GM19372 (cell line): ENCODE measurements at regions not wholly inside any gene's neighbourhood (a gene's known extent, or its start where the extent isn't known, plus 50 kb on each side); places are given as distances from the start of the nearest gene placed in this dataset.
"Not testable (repeated sequence)": the region's sequence is repeated elsewhere in the genome, so short reads cannot be mapped to it uniquely, and the experiment has no call there.

Experiments used
- ATAC-seq: cut with Tn5 transposase; IDR thresholded peaks from one replicate; pipeline ENCODE4 v1.9.1; 2021; ENCODE audit warnings: mild to moderate bottlenecking, low read depth, moderate library complexity; ENCODE audit not compliant: unreplicated experiment

DNA sequence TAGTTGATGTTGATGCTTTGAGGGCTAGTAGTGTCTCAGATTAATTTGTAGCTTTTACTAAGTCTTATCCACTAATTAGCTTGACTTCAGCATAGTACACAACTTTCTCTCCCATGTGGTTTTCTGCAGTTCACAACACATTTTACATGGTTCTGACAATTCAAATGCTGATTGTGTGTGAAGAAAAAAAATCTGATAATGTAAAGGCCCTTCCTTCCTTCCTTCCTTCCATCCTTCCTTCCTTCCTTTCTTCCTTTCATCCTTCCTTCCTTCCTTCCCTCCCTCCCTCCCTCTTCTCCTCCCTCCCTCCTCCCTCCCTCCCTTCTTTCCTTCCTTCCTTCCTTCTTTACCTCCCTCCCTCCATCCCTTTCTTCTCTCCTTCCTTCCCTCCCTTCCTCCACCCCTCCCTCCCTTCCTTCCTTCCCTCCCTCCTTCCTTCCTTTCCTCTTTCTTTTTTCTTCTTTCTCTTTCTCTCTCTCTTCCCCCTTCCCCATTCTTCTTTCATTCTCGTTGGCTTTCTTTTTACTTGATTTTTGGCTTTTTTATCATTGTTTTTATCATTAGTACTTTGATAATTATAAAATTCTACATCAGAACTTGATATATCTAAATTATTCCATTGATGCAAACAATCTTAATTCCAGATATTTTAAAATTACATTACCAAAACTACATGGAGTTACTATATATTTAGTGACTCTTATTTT, 1415.6 kb downstream of the LRFN5 start:
- no peak for ATAC-seq

DNA sequence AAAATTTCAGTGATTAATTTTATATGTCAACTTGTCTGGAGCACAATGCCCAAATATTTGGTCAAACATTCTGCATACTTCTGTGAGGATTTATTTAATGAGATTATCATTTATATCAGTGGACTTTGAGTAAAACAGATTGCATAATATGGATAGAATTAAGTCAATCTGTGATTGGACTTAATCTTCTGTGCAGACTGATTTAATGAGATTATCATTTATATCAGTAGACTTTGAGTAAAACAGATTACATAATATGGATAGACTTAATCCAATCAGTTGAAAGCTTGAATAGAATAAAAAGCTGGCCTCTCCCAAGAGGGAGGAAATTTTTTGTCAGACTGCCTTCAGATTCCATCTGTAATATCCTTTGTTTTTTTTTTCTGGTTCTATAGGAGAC, 1413.2 kb downstream of the LRFN5 start:
- no peak for ATAC-seq

DNA sequence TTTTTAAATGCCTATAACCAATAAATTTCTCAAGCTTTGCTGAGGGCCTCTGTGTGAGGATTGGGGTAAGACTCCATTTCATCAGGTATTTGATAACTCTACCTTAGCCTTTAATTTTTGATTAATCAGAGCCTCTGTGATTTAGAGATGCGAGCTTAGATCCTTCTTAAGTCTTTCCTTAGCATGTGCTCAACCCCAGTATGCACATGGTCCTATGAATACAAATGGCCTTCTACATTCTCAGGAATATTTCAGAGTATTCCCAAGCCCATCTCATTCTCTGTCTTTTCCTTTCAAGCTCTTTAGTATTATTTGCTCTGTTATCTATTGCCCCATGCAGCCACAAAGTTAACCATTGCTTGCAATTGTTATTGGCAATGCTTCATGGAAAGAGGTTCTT, 1407.7 kb downstream of the LRFN5 start:
- no peak for ATAC-seq

DNA sequence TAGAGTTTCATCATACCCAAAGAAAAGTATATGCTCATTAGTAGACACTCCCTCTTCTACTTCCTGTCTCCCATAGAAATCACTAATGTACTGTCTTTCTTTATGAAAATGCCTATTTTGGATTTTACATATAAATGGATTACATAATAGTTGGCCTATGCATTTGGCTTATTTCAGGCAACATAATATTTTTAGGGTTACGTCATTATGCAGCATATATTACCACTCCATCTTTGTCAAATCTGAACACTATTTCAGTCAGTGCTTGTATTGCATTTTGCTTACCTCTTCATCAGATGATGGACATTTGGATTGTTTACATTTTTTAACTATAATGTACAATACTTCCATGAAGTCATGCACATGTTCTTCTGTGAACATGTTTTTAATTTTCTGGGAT, 1406.1 kb downstream of the LRFN5 start:
- no peak for ATAC-seq

DNA sequence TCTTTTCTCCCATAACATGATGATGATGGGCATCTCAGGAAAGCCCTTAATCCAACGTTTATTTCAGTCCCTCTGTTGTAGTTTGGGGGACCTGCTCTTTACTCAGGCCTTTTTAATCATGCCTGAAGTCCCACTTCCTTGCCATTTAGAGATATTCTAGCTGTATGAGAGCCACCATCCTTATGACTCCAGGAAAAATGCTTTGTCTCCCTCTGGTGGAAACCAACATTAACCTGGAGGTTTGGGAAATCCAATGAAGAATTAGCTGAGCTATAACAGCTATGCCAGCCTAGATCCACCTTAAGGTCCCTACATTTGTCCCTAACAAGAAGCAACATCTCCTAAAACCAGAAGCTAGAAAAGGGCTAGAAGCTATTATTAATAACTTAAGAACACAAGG, 1399.1 kb downstream of the LRFN5 start:
- ATAC-seq: no peak

DNA sequence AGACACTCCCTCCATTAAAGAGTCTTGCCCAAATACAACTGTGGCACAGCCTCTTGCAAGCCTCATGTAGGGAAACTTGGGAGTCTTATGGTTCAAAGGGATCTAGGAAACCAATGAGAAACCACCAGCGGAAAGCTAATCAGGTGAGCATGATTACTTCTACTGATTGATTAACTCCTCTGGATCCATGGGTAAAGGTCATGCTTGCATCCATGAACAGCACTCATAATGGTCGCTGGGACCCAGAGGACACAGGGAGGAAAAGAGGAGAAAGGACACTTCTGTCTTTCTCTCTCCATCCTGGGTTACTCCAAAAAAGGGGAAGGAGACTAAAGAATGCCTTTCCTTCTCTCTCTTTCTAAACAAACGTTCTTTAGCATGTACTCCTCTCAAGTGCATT, 1397.2 kb downstream of the LRFN5 start:
- ATAC-seq: no peak

DNA sequence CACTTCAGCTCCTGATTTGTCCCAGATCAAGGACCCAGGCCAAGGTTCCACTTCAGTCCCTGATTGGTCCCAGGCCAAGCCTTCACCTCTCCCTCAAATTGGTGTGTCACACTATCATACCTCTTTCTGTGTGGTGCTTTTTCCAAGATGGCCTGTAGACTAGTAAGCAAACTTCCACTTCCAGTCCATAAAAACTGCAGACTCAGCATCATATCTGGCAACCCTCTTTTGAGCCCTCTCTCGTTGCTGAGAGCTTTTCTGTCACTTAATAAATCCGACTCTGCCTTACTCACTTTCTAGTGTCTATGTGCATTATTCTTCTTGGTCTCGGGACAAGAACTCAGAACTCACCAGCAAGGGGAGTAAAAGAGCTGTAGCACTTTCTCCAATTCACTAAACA, 1395.1 kb downstream of the LRFN5 start:
- ATAC-seq: no peak

DNA sequence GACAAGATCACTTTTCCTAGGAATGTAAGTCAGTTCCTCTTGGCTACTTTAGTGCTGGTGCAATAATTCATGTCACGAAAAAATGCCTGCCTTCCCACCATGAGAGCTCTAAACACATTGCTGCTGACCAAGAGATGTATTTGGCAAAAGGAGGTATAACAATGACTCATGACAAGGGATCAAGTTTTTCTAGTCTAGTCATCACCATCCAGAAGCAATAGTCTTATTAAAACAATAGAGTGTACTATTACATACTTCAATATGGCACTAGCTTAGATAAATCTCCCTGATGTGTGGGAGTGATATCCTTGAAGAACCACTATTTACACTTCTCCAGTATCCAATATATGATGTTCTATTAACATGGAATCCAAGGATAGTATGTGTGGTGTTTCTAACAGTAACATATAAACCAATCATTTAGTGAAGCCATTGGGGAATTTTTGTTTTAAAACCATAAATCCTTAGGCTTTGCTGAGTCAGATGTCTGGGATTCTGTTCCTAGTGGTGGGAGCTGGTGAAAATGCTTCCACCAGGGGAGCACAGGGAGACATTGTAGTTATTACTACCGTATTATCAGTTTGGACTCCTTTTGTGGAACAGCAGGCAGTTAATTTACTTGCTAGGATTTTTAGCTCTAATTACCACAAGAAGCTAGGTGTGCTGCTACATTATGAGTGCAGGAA, 1387.5 kb downstream of the LRFN5 start:
- no peak for ATAC-seq

DNA sequence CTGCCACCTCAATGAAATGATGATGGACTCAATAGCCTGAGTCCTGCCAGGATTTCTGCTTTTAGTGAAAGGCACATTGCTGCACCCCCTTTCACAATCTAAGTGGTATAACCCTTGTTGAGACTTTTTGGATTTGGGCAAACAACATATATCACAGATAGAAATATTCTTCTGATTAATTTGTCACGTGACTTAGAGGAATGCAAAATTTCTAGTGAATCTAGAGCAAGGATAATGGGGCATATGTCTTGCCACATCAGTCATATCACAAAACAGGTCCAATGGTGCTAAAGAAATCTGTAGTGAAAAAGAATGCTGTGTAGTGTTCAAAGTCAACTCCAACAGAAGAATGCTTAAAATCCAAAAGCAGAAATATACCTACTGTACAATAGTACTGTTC, 1386.3 kb downstream of the LRFN5 start:
- no peak for ATAC-seq

DNA sequence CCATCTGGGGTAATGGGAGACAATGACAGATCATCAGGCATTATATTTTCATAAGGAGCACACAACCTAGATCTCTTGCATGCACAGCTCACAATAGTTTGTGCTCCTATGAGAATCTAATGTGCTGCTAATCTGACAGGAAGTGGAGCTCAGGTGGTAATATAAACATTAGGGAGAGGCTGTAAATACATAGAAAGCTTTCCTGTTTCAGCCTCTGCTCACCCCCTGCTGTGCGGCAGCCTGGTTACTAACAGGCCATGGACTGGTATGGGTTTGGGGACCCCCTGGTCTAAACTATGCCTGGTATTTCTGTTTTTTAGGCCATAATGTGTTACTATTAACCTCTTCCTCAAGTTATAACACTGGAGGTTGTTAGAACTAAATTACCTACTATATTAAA, 1373.7 kb downstream of the LRFN5 start:
- no peak for ATAC-seq

DNA sequence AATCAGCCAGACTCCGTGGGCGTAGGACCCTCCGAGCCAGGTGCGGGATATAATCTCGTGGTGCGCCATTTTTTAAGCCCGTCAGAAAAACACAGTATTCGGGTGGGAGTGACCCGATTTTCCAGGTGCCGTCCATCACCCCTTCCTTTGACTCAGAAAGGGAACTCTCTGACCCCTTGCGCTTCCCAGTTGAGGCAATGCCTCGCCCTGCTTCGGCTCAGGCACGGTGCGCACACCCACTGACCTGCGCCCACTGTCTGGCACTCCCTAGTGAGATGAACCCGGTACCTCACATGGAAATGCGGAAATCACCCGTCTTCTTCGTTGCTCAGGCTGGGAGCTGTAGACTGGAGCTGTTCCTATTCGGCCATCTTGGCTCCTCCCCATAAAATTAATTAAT, 1366.5 kb downstream of the LRFN5 start:
- not testable (repeated sequence) for ATAC-seq

DNA sequence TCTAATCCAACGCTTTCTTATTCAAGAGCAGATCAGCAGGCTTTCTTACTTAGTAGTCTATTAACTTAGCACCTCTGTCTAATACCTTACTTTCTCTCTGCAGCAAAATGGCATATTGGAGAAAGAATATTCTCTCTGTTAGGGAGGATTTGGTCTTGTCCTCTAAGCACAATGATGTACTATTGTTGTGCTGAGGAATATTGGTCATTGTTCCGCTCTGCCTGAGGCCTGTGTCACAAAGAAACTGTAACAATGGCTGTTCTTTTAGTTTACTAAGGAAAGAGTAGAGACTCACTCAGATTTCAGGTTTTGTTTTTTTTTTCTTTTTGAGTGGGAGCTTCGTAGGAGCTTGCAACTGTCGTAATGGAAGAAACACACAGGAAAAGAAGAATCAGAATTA, 1358.8 kb downstream of the LRFN5 start:
- no peak for ATAC-seq

DNA sequence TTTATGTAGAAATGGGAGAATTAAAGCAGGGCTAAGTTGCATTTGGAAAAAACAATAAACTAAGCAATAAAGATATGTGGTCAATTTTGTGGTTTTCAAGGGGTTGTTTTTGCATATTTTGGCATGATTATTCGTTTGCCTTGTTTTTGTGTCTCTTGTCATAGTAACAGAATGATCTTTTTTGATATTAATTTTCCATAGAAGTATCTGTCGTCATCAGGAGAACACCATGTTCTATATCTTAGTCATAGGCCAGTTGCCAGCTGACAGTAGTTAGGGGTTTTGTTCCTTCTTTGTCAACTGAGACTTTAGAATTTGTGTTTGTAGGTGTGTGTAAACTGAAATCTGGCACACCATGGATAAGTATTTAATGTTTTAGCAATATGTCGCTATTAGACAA, 1354.8 kb downstream of the LRFN5 start:
- ATAC-seq: no peak

DNA sequence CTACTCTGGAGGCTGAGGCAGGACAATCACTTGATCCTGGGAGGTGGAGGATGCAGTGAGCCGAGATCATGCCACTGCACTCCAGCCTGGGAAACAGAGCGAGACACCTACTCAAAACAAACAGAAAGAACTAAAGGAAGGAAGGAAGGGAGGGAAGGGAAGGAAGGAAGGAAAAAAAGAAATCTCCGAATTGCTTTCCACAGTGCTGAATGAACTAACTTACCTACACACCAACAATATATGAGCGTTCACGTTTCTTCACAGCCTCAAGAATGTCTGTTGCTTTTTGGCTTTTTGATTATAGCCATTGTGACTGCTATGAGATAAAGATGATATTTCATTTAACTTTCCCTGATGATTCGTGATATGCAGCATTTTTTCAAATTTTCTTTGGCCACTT, 1343.7 kb downstream of the LRFN5 start:
- no peak for ATAC-seq

DNA sequence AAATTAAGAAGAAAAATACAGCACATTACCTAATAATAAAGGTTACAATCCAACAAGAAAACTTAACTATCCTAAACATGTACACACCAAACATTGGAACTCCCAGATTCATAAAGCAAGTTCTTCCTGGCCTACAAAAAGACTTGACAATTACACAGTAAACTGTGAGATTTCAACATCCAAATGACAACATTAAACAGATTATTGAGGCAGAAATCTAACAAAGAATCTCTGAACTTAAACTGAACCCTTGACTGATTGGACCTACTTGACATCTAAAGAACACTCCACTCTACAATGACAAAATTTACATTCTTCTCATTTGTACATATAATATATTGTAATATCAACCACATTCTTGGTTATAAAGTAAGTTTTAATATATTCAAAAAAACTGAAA, 1341.3 kb downstream of the LRFN5 start:
- no peak for ATAC-seq

DNA sequence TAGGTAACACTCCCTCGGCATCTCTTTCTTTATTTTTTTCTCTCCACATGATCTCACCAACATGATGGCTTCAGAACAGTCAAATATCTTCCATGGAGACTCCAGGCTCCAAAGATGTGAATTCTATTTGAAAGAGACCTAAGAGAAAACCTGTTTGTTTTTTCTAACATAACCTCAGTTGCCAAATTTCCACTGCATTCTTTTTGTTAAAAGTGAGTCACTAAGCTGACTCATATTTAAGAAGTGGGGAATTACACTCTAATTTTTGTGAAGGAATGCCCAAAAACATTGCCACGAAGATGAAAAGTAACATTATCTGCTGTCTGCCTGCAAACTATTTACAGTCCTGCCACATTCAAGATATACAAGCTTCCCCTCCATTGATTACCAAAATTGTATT, 1337.6 kb downstream of the LRFN5 start:
- no peak for ATAC-seq

DNA sequence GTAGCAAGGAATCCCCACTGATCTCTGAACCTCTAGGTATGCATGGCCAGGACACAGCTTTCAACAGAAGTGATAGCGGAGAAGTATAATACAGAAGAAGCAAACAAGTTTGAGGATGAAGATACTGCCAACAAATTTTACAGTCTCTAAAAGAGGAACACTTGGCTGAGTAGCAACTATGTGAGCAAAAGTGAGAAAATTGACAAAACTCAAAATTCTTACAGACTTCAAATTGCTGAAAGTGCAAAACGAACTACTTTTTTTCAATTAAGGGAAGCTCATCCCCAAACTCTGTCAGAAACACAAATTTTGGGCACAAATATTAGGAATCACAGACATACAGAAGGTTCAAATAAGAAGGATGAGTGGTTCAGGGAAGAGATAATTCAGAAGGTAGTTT, 1324.6 kb downstream of the LRFN5 start:
- no peak for ATAC-seq

DNA sequence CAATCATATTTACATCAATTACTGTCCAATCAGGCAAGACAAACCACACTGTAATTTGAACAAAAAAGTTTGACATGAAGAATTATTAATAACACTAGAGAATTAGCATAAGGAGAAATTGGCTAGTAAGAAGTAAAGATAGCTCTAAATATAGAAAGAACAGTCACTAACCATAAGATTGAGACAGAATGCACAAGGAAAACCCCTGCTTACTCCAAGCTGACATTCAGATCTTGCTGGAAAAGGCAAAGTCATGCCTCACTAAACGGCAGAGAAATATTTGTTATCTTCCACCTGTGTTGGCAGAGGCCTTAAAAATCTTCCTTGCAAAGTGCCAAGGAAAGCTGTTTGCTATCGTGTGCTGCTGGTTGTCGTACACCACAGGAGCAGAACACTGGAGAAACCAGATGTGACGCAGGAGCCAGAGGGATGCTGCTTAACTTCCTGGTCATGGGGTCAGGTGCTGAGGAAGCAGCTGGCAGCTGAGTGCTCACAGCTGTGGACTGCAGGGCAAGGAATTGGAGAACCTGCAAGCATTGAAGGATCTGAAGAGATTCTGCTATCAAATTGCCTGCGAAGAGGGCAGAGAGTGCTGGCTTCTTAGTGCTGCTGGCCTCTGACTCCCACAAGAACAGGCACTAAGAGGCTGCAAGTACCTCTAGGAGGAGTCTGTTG, 1323.3 kb downstream of the LRFN5 start:
- ATAC-seq: no peak

DNA sequence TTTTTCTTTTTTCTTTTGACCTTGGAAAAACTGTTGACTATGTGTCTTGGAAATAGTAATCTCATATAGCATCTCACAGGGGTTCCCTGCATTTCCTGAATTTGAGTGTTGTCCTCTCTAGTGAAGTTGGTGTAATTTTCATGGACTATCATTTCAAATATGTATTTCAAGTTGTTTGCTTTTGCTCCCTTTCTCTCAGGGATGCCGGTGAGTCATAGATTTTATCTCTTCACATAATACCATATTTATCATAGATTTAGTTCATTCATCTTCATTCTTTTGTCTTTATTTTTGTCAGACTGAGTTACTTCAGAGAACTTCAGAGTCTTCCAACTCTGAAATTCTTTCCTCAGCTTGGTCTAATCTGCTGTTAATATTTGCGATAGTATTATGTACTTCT, 1320.6 kb downstream of the LRFN5 start:
- ATAC-seq: no peak

DNA sequence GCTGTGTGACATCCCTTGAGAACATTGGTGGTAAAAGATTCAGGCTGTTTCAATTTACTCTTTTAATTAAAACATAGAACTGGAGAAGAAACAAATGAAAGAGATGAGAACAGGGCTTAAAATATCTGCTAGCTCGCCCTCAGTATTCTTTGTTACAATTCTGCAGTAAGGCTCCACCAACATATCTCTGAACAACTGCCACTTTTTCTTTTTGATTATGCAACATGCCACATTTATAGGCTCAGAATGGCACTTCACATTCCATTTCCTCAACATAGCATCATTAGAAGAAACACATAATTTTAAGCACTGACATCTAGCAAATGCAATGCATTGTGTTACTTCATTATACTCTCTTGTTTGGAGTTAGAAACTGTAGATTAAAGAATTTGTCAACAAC, 1315.2 kb downstream of the LRFN5 start:
- no peak for ATAC-seq

DNA sequence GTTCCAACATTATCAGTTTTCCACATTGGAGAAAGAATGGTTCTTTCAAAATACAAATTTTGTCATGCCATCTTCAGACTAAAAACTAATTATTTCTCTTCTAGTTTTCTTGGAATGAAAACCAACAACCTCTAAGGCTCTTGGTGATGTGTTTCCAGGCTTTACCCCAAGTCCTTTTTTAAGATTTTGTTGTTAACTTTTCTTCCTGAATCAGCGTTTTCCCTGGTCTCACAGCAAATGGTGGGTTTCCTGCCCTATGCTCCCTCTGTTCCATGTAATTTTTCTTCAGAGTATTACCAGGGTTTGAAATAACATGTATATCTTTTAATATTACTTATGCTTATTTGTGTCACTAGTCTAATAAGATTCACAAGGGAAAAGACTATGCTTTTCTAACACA, 1311.9 kb downstream of the LRFN5 start:
- no peak for ATAC-seq

DNA sequence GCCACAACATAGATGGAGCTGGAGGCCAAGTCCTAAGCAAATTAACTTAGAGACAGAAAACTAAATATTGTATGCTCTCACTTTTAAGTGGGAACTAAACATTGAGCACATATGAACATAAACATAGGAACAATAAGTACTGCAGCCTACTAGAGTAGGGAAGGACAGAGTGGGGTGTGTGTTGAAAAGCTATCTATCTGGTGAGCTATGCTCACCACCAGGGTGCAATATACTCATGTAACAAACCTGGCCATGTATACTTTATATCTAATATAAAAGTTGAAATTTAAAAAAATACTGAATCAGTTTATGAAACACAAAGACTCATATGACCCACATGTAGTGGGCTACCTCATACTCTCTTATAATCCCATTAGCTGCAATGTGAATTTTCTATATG, 1305.0 kb downstream of the LRFN5 start:
- no peak for ATAC-seq
